Endothelial cell of umbilical vein (primary cell): ENCODE measurements at regions not wholly inside any gene's neighbourhood (a gene's known extent, or its start where the extent isn't known, plus 50 kb on each side); places are given as distances from the start of the nearest gene placed in this dataset.

Source experiments
- BruUV-seq: library from RNA; stranded (reverse); fragments of 400-500 nt; replicated peaks from 2 replicates; lab custom pipeline; 2021; lab: Mats Ljungman, UMichigan
- CTCF ChIA-PET: fragments of 300-600, 350-600 bp; sonication (Branson Sonifier 250); formaldehyde crosslinking; loops from one replicate; lab custom pipeline; 2021; ENCODE audit warnings: antibody characterized with exemption, inconsistent platforms; lab: Charles Lee
- POLR2A ChIA-PET: fragments of 300-600, 350-600 bp; sonication (Branson Sonifier 250); formaldehyde crosslinking; loops from one replicate; lab custom pipeline; 2021; ENCODE audit warnings: antibody characterized with exemption, inconsistent platforms; lab: Charles Lee
- DNase-seq: peaks from one replicate; pipeline ENCODE4 v3.0.0-alpha.2; 2011; ENCODE audit warnings: low read depth, low spot score
- FAIRE-seq: peaks from 2 replicates; lab custom pipeline; 2011; peaks lifted over from hg19 to GRCh38; lab: Jason Lieb, UNC
- H2AFZ ChIP-seq: 2 replicates; pipeline ENCODE4 v1.6.0; 2012; ENCODE audit warnings: low read depth, low read length, control low read depth, inconsistent platforms
- H3K27ac ChIP-seq: 2 replicates; pipeline ENCODE4 v1.5.1; 2011; ENCODE audit warnings: low read depth, mild to moderate bottlenecking, control low read depth, low read length, moderate library complexity; ENCODE audit not compliant: insufficient read depth
- H3K27me3 ChIP-seq, 2 experiments: 2 replicates each; pipeline versions ENCODE4 v1.6.0 to v1.6.1; 2011; ENCODE audit warnings: low read length in 2 of 2, mixed read lengths in 1 of 2; ENCODE audit not compliant: control insufficient read depth in 2 of 2, insufficient read depth in 2 of 2
- H3K36me3 ChIP-seq, 2 experiments: 2 replicates in 1 of 2; 3 replicates in 1 of 2; pipeline ENCODE4 v1.5.1; 2011; ENCODE audit warnings: low read length in 2 of 2, mild to moderate bottlenecking in 1 of 2, moderate library complexity in 1 of 2; ENCODE audit not compliant: control insufficient read depth in 2 of 2, insufficient read depth in 2 of 2; ENCODE audit errors: extremely low read depth in 1 of 2
- H3K4me1 ChIP-seq: 3 replicates; pipeline ENCODE4 v1.5.1; 2011; ENCODE audit warnings: mild to moderate bottlenecking, low read length; ENCODE audit not compliant: control insufficient read depth, insufficient read depth; ENCODE audit errors: extremely low read depth
- H3K4me2 ChIP-seq: 2 replicates; pipeline ENCODE4 v1.6.1; 2011; ENCODE audit warnings: low read length, control low read depth, mixed read lengths; ENCODE audit not compliant: insufficient read depth
- H3K4me3 ChIP-seq, 3 experiments: fragments of 200-600 bp in 1 of 3; sonication (generic), shearing (Covaris generic) in 1 of 3; replicated peaks in 1 of 3; 2 replicates each; pipeline ENCODE4 v1.5.1; 2011 to 2016; ENCODE audit warnings: control low read depth in 3 of 3, low read length in 3 of 3, mild to moderate bottlenecking in 2 of 3, inconsistent platforms in 1 of 3, low read depth in 1 of 3, moderate library complexity in 1 of 3; ENCODE audit not compliant: insufficient read depth in 1 of 3
- H3K79me2 ChIP-seq: 2 replicates; pipeline ENCODE4 v1.6.0; 2012; ENCODE audit warnings: low read length, inconsistent platforms; ENCODE audit not compliant: control insufficient read depth, insufficient read depth
- H3K9ac ChIP-seq: replicated peaks from 2 replicates; pipeline ENCODE3; 2011; ENCODE audit warnings: low read length, control low read depth; ENCODE audit not compliant: insufficient read depth; ENCODE audit errors: extremely low read depth
- H3K9me1 ChIP-seq: replicated peaks from 3 replicates; pipeline ENCODE4 v1.6.0; 2011; ENCODE audit warnings: mild to moderate bottlenecking, low read length; ENCODE audit not compliant: control insufficient read depth, insufficient read depth; ENCODE audit errors: extremely low read depth
- H3K9me3 ChIP-seq: replicated peaks from 2 replicates; pipeline ENCODE4 v1.5.1; 2012; ENCODE audit warnings: low read length, inconsistent platforms; ENCODE audit not compliant: control insufficient read depth, insufficient read depth
- H4K20me1 ChIP-seq: replicated peaks from 2 replicates; pipeline ENCODE3; 2011; ENCODE audit warnings: mild to moderate bottlenecking, low read length; ENCODE audit not compliant: control insufficient read depth, insufficient read depth; ENCODE audit errors: extremely low read depth
- CTCF ChIP-seq, 2 donors: IDR thresholded peaks; 1 replicate in 1 of 2; 2 replicates in 1 of 2; pipeline ENCODE4 v1.5.1; 2011; ENCODE audit warnings: low read length in 2 of 2, mild to moderate bottlenecking in 2 of 2, moderate library complexity in 2 of 2, control low read depth in 1 of 2, inconsistent platforms in 1 of 2, low read depth in 1 of 2; ENCODE audit not compliant: insufficient read depth in 1 of 2; ENCODE audit errors: extremely low read depth in 1 of 2
- EZH2 ChIP-seq: IDR thresholded peaks from 2 replicates; pipeline ENCODE4 v1.6.1; 2012; ENCODE audit warnings: borderline replicate concordance, low read depth, mild to moderate bottlenecking, moderate library complexity, low read length, inconsistent platforms; ENCODE audit not compliant: severe bottlenecking
- FOS ChIP-seq: IDR thresholded peaks from 2 replicates; pipeline ENCODE4 v1.6.1; 2011; ENCODE audit warnings: mild to moderate bottlenecking, low read length, moderate library complexity, borderline replicate concordance; ENCODE audit not compliant: insufficient read depth
- GATA2 ChIP-seq: IDR thresholded peaks from 2 replicates; pipeline ENCODE4 v1.7.0; 2011; ENCODE audit warnings: low read depth, mild to moderate bottlenecking, moderate library complexity, mixed read lengths, low read length; ENCODE audit not compliant: insufficient read length, insufficient read depth
- JUN ChIP-seq: IDR thresholded peaks from 2 replicates; pipeline ENCODE4 v1.6.1; 2011; ENCODE audit warnings: borderline replicate concordance, low read depth; ENCODE audit not compliant: insufficient read length, insufficient read depth
- MAX ChIP-seq: IDR thresholded peaks from 2 replicates; pipeline ENCODE4 v1.6.1; 2011; ENCODE audit not compliant: insufficient read depth, insufficient read length
- MYC ChIP-seq: IDR thresholded peaks from one replicate; pipeline ENCODE4 v1.6.1; 2011; ENCODE audit warnings: mild to moderate bottlenecking, low read depth, low read length
- POLR2A ChIP-seq: IDR thresholded peaks from 2 replicates; pipeline ENCODE4 v1.6.1; 2012; ENCODE audit warnings: low read depth, mild to moderate bottlenecking, control low read depth, low read length
- POLR2AphosphoS5 ChIP-seq: IDR thresholded peaks from 2 replicates; pipeline ENCODE4 v1.6.1; 2012; ENCODE audit warnings: low read depth, mild to moderate bottlenecking, control low read depth, low read length, moderate library complexity; ENCODE audit not compliant: insufficient read depth
- dilution Hi-C: fragments of 300-500 bp; cut with MboI; formaldehyde crosslinking; loops from one replicate; pipeline ENCODE4 v1.15.0; 2019; ENCODE audit warnings: low sequenced_read_pairs; ENCODE audit not compliant: extremely low pct_ligation_motif_present
- intact Hi-C: fragments of 100-400 bp; cut with micrococcal nuclease; formaldehyde crosslinking; loops from one replicate; pipeline ENCODE4 v1.10.0; 2022

- Histone ChIP-seq H3K4me3 (no peak overlapping the region), H3K4me2 (no peak overlapping the region), H3K9me1 (no peaks in the 10 kb centered on the region), H3K9ac (no peak overlapping the region), H3K27ac (no peak overlapping the region), H3K9me3 (no peaks in the 10 kb centered on the region), H3K4me1 (no peaks in the 10 kb centered on the region), H3K79me2 (no peaks in the 10 kb centered on the region), H4K20me1 (no peaks in the 10 kb centered on the region), H2AFZ (no peak overlapping the region), H3K36me3 (no peaks in the 10 kb centered on the region), H3K27me3 (no peaks in the 10 kb centered on the region)
- no TSS peak for BruUV-seq
- intact Hi-C loops = no loop called here
- TF ChIP-seq CTCF (IDR thresholded peaks at IDR 0.05; ENCODE audit: extremely low read depth in 1 of 2, insufficient read depth in 1 of 2, low read depth in 1 of 2, low read length in 2 of 2) (no peak), EZH2 (no peak), MAX (no peak), POLR2AphosphoS5 (no peak)
- POLR2A ChIA-PET = no interaction called here
- CTCF ChIA-PET = interaction anchor here (1.0 to 1.7 kb wide), 2 partner anchors 9 to 12 kb away, joined by 3 to 4 read pairs; no protein-coding TSS in a partner anchor
- DNase-seq (no peak), FAIRE-seq (no peak)
- dilution Hi-C loops = no loop called here
These were observed 464.5 kb upstream of the ZMIZ1 start for GRCh38 chr10:78604286-78604685.

- ChIA-PET CTCF (interaction anchor here (1.0 to 1.7 kb wide), 2 partner anchors 10 to 12 kb away, joined by 3 to 4 read pairs; no protein-coding TSS in a partner anchor), POLR2A (no interaction called here)
- Histone ChIP-seq H3K36me3 (no peaks in the 10 kb centered on the region), H3K4me2 (no peak overlapping the region), H4K20me1 (no peaks in the 10 kb centered on the region), H3K9ac (no peak overlapping the region), H3K27ac (no peak overlapping the region), H3K27me3 (no peaks in the 10 kb centered on the region), H2AFZ (no peak overlapping the region), H3K79me2 (no peaks in the 10 kb centered on the region), H3K4me3 (no peak overlapping the region), H3K9me1 (no peaks in the 10 kb centered on the region), H3K4me1 (no peaks in the 10 kb centered on the region), H3K9me3 (no peaks in the 10 kb centered on the region)
- TF ChIP-seq GATA2 (no peak), MAX (no peak), FOS (no peak), POLR2A (no peak), EZH2 (no peak), JUN (no peak), MYC (no peak), CTCF (IDR thresholded peaks at IDR 0.05; ENCODE audit: extremely low read depth in 1 of 2, insufficient read depth in 1 of 2, low read depth in 1 of 2, low read length in 2 of 2) (no peak), POLR2AphosphoS5 (no peak)
- intact Hi-C loops (no loop called here), dilution Hi-C loops (no loop called here)
- no peak for FAIRE-seq
- no peak for DNase-seq
- BruUV-seq = no TSS peak
These were observed 464.0 kb upstream of the ZMIZ1 start for GRCh38 chr10:78604721-78605120.
